Spinal cord (tissue), 9 donors: ENCODE measurements at regions not wholly inside any gene's neighbourhood (a gene's known extent, or its start where the extent isn't known, plus 50 kb on each side); places are given as distances from the start of the nearest gene placed in this dataset.
A peak's percentile ranks its signal among the peaks of the same experiment; 100 is the strongest.

Experiments
- DNase-seq, 6 donors: peaks; one replicate each; pipeline versions ENCODE4 v3.0.0 to v3.0.0-alpha.2; 2013 to 2015; ENCODE audit warnings: low spot score in 6 of 6, low read depth in 4 of 6
- H3K27ac ChIP-seq: one replicate; pipeline ENCODE4 v1.5.1; 2013; ENCODE audit warnings: low read depth, low read length, control low read depth
- H3K27me3 ChIP-seq: one replicate; pipeline ENCODE4 v1.6.1; 2013; ENCODE audit warnings: low read length; ENCODE audit not compliant: control insufficient read depth, insufficient read depth
- H3K36me3 ChIP-seq: one replicate; pipeline ENCODE4 v1.6.1; 2013; ENCODE audit warnings: low read length; ENCODE audit not compliant: control insufficient read depth, insufficient read depth
- H3K4me1 ChIP-seq: one replicate; pipeline ENCODE4 v1.6.1; 2013; ENCODE audit warnings: low read length; ENCODE audit not compliant: control insufficient read depth, insufficient read depth
- H3K4me3 ChIP-seq: one replicate; pipeline ENCODE4 v1.5.1; 2013; ENCODE audit warnings: low read depth, low read length, control low read depth
- H3K9me3 ChIP-seq: one replicate; pipeline ENCODE4 v1.6.1; 2013; ENCODE audit warnings: low read length; ENCODE audit not compliant: control insufficient read depth, insufficient read depth
- WGBS: methylation state at CpG from one replicate; pipeline ENCODE4 v1.1.5; 2013; ENCODE audit warnings: missing lambda C conversion rate; ENCODE audit not compliant: insufficient coverage; 5-methylcytosine and 5-hydroxymethylcytosine counted together
- donor health status: healthy.

- Histone ChIP-seq H3K36me3 (no peaks in the 10 kb centered on the region), H3K4me1 (peaks cover 18% of the 10 kb centered on the region), H3K4me3 (no peak overlapping the region), H3K27me3 (no peaks in the 10 kb centered on the region), H3K27ac (no peak overlapping the region), H3K9me3 (no peaks in the 10 kb centered on the region)
- 98% methylated on average over 7 of the region's 16 CpGs for WGBS
- no peak for DNase-seq
Measured at GRCh38 chr9:95610006-95610785, 93.4 kb upstream of the PTCH1 start.

GRCh38 chr9:95609426-95609825 lies 92.7 kb upstream of the PTCH1 start:
- no peak overlapping the region for H3K27ac ChIP-seq
- 95% methylated on average over 7 of the region's 7 CpGs for WGBS
- DNase-seq, result no peak
- H3K4me1 ChIP-seq, result peaks cover 24% of the 10 kb centered on the region
- no peak overlapping the region for H3K4me3 ChIP-seq
- H3K9me3 ChIP-seq, result no peaks in the 10 kb centered on the region
- H3K27me3 ChIP-seq, result no peaks in the 10 kb centered on the region
- H3K36me3 ChIP-seq, result no peaks in the 10 kb centered on the region

DNA sequence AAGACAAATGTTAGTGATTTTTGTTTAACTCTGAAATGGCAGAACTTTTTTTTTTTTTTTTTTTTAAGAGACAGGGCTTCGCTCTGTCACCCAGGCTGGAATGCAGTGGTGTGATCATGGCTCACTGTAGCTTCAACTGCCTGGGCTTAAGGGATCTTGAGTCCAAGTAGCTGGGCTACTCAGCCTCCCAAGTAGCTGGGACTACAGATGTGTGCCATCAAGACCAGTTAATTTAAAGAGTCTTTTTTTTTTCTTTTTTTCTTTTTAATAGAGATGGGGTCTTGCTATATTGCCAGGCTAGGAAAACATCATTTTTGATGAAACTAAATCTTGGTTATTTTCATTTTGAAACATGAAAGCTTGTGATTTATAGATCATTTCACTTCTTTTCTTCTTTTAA lies 91.6 kb upstream of the PTCH1 start:
- 100% methylated on average over 1 of the region's 1 CpG for WGBS
- Histone ChIP-seq H3K36me3 (no peaks in the 10 kb centered on the region), H3K4me3 (no peak overlapping the region), H3K4me1 (peaks cover 24% of the 10 kb centered on the region), H3K27me3 (no peaks in the 10 kb centered on the region), H3K9me3 (no peaks in the 10 kb centered on the region), H3K27ac (no peak overlapping the region)
- DNase-seq, result no peak

DNA sequence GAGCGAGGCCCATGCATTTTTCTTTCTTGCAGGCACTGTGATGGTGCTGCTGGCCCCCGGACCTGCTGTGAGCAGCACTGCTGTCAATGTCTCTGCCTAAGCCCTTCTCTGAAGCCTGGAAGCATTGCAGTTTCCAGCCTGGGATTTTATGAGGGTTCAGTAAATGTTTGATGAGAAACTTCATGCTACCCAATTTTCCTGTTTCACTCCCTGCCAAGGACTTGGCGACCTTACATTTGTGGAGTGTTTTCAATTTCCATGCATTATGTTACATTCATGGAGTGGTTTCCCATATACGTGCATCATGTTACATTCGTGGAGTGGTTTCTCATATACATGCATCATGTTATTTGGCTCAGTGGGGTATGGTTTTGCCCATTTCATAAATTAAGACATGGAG lies 90.7 kb upstream of the PTCH1 start:
- DNase-seq, result peak in 1 of 6 donors; percentile 43
- Histone ChIP-seq H3K4me1 (peaks cover 24% of the 10 kb centered on the region), H3K27me3 (no peaks in the 10 kb centered on the region), H3K36me3 (no peaks in the 10 kb centered on the region), H3K27ac (no peak overlapping the region), H3K9me3 (no peaks in the 10 kb centered on the region), H3K4me3 (no peak overlapping the region)
- WGBS, result 50% methylated on average over 2 of the region's 5 CpGs

GRCh38 chr9:95606489-95607350 lies 89.9 kb upstream of the PTCH1 start:
- Histone ChIP-seq H3K27ac (peak overlapping the region; percentile 48), H3K4me3 (no peak overlapping the region), H3K9me3 (no peaks in the 10 kb centered on the region), H3K27me3 (no peaks in the 10 kb centered on the region), H3K36me3 (no peaks in the 10 kb centered on the region), H3K4me1 (peaks cover 24% of the 10 kb centered on the region)
- 29% methylated on average over 9 of the region's 19 CpGs for WGBS
- no peak for DNase-seq

DNA sequence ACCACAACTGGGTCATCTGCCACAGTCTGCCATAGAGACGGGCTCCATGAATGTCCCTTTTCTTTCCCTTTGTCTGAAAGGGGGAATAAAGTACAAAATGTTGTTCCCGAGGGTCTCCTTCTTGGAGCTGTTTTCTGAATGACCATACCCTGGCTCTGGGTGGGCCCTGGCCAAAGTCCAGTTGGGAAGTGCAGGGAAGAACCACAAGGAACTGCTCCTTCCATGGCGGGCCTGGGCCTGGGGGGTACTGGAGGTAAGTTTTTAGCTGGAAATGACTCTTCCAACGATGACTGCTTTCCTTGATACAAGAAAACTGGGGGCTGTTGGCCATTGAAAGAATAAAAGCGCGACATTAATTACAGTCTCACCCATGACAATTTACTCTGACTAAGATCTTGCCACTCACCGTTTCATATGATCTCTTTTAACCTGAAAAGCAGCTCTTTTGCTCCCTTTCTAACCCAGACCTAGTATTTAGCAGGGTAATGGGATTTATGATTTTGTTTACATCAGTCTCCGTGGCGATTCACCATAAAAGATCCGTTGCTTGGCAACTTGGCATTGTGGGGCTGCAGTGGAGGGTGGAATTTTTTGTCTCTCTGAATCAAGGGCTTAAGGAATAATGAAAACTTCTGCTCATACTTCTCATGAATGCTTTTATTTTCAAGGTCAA lies 89.2 kb upstream of the PTCH1 start:
- Histone ChIP-seq H3K27ac (peak overlapping the region; percentile 20), H3K9me3 (no peaks in the 10 kb centered on the region), H3K4me3 (no peak overlapping the region), H3K4me1 (peaks cover 24% of the 10 kb centered on the region), H3K27me3 (no peaks in the 10 kb centered on the region), H3K36me3 (no peaks in the 10 kb centered on the region)
- peak; percentile 58 to 95 (median 76) for DNase-seq
- WGBS, result 32% methylated on average over 2 of the region's 10 CpGs

DNA sequence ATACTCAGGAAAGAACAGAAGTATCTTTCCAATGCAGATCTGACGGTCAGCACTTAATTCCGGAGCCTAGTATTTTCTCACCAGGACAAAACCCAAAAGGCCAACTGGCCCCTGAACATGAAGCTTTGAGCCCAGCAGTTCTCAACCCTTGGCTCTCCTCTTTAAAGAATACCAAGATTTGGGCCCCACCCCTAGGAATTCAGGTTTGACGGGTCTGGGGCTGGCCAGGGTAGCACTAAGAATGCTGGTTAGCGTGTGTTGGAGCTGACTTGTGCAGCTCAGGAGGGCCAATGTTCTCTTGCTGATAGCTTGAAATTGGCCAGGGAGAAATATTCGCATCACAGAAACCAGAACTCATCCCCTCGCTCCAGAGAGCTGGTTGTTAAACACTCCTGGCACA lies 88.3 kb upstream of the PTCH1 start:
- no peaks in the 10 kb centered on the region for H3K9me3 ChIP-seq
- H3K4me1 ChIP-seq, result peaks cover 24% of the 10 kb centered on the region
- no peaks in the 10 kb centered on the region for H3K27me3 ChIP-seq
- H3K4me3 ChIP-seq, result no peak overlapping the region
- H3K27ac ChIP-seq, result no peak overlapping the region
- no peaks in the 10 kb centered on the region for H3K36me3 ChIP-seq
- WGBS, result 58% methylated on average over 4 of the region's 6 CpGs
- no peak for DNase-seq

DNA sequence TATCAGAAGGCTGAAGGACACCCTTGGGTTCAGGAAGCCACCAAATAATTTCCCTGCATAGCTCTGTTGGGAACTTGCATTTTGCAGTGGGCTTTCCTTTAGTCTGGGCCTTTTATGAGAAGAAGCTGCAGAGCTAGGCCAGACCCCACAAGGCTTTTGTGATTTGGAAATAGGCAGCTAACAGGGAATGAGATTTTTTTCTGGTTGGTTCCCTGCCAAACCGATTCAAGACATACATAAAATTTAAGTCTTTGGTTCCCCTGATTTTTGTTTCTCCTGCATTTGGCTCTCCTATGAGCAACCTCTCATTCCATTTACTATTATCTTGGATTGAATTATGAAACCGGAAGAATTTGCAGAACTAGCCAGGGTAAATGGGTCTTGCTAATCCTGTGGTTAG lies 81.5 kb upstream of the PTCH1 start:
- Histone ChIP-seq H3K27ac (no peak overlapping the region), H3K27me3 (no peaks in the 10 kb centered on the region), H3K36me3 (no peaks in the 10 kb centered on the region), H3K9me3 (no peaks in the 10 kb centered on the region), H3K4me3 (no peak overlapping the region), H3K4me1 (no peaks in the 10 kb centered on the region)
- DNase-seq, result peak in 1 of 6 donors; percentile 7
- no CpG with 5 or more reads among the region's 2 CpGs for WGBS

DNA sequence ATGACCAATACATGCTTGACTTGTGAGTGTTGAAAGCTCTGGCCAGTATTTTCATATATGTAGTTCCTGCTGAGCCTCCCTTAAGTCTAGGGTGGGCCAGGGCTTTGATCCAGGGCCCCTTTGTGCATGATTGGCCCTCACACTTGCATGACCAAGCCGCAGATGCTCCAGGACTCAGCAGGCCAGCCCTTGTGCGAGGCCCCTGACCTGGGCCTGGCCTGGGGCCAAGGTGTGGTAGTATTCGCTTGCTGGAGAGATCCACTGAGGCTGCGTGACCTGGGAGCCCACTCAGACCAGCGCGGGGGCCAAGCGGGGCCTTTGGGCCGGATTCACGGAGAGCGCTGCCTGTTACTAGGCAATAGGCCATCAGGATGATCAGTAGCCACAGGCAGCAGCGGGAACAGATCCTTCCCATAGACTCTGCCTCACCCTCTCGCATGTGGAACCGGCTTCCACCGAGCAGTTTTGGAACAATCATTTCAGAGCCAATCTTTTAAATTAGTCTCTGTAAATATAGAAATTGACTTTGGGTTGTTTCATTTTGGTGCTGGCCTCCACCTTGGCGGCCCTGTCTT lies 79.0 kb upstream of the PTCH1 start:
- WGBS, result 73% methylated on average over 10 of the region's 15 CpGs
- Histone ChIP-seq H3K4me1 (no peaks in the 10 kb centered on the region), H3K36me3 (no peaks in the 10 kb centered on the region), H3K27ac (no peak overlapping the region), H3K4me3 (no peak overlapping the region), H3K9me3 (no peaks in the 10 kb centered on the region), H3K27me3 (no peaks in the 10 kb centered on the region)
- DNase-seq, result no peak
